CD4-positive, alpha-beta T cell treated with Interleukin-6 at 100 ng/mL for 8 hours (primary cell): ENCODE measurements at regions not wholly inside any gene's neighbourhood (a gene's known extent, or its start where the extent isn't known, plus 50 kb on each side); places are given as distances from the start of the nearest gene placed in this dataset.
"Not testable (repeated sequence)": the region's sequence is repeated elsewhere in the genome, so short reads cannot be mapped to it uniquely, and the experiment has no call there.

ENCODE experiments used
- DNase-seq: peaks from one replicate; pipeline ENCODE4 v3.0.0-alpha.2; 2020; ENCODE audit warnings: mixed read lengths, low spot score

DNA sequence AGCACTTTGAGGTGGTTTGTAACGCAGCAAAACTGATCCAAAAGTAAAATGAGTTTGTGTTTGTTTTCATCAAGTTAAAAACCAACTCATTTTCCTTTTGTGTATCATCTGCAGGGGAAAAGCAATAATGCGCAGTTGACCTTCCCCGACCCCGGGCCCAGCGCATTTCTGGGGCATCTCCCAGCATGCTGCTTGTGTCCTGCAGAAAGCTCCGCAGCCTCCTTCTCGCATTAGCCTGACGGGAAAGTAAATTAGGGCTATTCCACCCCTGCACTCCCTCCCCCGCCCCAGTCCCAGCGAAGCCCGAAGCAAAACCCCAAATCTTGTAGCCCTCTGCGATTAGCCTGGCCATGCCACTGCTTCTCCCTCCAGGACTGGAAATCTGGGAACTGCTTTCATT is 82.0 kb upstream of the PPM1B start:
- DNase-seq, result no peak

DNA sequence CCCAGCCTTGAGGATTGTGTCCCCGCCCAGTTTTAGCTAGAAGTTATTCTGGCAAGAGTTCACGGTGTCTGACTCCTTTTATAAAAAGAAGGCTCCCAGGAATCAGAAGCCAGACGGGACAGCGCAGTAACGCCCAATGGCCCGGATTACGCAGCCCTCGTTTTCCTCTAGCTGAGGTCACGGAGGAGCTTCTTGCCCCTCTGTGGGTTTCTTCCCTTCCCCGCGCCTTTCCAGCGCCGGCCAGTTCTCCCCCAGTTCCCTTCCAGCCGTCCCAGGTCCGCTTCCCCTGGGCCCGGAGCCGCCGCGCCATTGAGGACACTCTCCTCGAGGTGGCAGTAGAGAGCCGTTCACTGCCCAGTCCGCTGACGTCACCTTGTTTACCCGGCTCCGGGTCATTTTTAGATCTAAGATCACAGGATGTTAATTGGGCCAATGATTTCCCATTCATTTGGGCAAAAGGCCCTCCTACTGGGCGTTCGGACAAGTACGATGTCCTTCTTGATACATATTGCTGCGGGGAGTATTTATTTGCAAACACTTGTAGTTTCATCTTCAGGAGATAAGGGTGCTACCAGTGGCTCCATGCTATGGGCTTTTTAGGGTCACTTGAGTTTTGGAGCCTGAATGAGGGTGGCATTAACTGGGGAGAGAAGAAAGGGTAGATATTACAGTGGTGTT is 81.5 kb upstream of the PPM1B start:
- DNase-seq, result peak; percentile 79

DNA sequence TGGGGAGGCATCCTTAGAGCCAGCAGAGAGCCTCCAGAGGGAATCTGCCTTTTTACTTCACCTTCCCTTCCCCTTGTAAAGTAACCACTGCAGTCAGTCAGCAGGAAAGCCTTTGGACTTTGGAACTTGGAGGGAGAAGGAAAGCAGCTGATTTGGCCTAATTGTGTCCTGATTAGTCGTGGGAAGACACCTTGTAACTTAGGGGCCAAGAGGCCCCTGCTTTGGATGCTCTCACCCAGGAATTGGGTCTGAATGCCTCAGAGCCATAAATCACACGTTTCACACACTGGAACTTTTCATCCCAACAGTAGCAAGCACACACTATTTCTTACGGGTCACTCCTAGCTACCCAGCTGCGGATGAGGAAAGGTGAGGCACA is 81.0 kb upstream of the PPM1B start:
- DNase-seq, result no peak

DNA sequence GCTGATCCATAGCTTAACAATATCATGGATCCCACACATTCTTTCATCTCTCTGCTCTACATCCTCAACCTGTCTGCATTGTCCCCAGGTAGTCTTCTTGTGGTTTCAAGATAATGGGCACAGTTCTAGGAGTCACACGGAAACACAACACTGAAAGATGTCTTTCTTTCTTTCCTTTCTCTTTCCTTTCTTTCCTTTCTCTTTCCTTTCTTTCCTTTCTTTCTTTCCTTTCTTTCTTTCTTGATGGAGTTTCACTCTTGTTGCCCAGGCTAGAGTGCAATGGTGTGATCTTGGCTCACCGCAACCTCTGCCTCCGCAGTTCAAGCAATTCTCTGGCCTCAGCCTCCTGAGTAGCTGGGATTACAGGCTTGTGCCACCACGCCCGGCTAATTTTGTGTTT is 76.2 kb upstream of the PPM1B start:
- DNase-seq, result not testable (repeated sequence)

DNA sequence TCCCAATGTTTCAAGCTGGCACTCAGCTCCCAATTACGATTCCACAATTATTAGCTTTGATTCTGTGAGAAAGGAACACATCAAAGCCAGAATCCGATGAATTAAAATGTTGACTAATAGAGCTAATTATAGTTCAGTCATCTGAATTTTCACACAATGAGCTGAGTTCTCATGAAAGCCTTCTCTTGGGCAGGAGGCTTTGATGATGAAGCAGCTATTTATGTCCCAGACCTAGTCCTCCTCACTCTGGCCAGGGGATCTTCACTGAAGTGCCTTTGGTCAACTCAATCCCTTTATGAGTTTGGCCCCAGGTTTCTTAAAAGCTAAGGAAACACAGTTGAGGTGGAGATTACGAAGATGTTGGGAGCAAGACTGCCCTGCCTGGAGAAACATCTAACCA is 74.7 kb upstream of the PPM1B start:
- DNase-seq, result no peak

DNA sequence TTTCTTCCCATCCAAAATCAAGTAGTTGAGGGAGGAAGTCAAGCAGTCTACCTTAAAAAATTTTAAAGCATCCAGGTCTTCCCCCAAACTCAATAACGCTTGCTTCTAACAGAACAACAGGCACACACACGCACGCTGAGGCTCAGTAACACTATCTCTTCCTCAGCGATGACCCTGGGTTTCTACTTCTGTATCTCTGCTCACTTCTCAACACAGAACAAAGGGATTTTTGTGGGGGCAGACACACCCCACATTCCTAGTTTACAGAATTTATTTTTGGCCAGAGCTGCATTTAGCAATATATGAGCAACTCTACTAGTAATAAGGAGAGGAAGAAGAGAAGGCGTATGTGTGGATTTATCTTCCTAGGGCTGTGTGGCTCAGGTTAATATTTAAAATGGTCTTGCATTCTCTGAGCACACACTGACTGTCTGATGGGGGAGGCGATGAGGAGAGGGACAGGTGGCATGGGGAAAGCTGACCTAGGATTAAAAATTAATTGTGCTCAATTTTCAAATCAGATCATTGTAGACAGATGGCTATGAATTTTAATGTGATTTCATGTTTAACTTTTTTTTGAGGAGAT is 71.3 kb upstream of the PPM1B start:
- DNase-seq, result no peak

DNA sequence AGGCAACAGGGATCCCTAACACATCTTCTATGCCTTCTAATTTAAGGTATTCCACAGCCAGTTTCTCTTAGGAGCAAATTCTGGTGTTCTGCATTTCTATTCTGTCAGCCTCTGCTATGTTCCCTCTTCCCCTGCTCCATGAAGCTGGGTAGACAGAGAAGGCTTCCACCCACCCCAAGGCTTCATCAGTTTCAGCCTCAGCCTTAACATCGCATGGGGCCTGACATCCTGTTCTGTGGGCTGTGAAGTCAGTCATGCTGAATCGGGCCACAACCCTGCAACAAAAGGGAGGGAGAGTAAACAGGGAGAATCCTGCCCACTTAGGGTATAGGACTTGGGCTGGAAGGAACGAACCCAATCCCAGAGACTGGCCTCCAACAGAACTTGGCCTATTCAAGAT is 70.6 kb upstream of the PPM1B start:
- DNase-seq, result no peak

DNA sequence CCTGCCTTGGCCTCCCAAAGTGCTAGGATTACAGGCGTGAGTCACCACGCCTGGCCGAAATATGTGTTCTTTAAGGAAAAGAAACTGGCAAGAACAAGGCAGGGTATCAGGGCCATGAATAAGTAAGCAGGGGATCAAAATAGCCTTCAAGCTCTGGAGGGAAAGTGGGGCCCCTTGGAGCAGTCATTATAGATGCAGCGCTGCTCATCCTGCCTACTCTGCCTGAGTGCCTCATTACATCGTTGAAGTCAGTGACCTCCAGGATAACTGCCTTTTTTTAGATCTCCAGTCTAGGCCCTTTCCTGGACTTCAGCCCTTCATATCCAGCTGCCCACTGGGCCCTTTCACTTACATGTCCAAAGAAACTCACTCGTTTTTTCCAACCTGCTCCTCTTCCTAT is 69.8 kb upstream of the PPM1B start:
- no peak for DNase-seq

DNA sequence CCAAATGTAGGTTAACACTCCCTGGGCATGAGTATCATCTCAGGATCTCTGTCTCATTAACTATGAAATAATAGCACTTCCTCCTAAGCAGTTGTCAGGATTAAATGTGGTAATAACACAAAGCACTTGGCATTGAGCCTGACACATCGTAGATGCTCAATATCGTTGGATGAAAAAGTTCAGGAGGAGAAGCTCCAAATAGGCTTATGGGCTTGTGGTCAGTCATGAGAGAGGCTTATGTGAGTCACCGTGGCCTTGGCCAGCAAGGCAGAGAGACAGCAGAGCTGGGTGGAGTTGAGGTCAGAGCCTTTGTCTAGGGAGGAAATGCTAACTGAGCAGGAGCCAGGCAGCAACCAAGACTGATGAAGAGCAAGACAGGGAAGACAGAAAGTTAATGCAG is 68.3 kb upstream of the PPM1B start:
- no peak for DNase-seq

DNA sequence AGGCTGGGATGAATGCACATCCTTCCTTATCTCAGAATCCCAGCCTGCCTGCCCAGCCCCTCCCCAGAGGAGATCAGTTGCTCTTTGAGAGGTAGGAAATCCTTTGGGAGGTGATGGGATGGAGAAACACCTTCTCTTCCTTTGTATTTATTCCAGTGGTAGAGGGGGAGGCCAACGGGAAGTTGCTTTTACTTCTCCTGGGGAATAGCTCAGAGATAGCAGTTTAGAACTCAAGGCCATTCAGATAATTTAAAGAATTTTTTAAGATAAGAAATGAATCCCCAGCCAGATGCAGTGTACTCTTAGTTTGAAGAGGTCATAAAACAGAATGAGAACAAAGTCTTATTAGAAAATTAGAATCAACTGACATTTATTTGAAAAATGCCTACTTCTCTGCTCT is 67.4 kb upstream of the PPM1B start:
- no peak for DNase-seq

DNA sequence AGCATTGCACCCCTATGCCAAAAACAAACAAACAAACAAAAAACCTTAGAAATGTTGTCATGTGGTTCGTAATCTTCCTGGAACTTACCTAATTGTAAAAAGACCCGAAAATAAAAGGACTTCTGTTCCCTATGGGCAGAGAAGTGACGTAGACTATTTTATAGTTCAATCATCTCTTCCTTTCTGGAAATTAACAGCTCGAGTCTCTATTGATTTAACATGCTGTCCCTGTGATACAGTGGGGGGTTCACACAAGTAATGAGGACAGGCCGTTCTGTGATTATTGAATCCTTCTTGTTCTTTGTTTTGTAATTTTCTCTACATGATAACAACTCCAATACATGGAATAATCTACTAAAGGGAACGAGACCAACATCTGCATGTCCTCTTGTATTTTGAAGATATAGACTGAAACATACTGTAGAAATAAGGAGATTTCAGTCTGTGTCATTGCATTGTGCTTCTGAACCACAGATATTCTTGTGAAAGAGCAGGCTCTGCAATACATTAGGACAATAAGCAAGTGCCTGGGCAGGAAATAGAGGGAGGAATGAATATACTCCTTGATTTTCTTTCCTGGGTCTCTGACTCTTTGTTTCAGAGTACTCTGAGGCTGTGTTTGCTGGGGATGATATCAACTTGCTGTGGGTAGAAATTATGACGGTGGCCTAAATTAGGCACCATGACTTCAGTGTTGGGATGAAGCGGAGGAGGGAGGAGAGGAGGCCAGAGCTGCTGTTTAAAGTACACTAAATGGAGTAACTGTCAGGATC is 65.7 kb upstream of the PPM1B start:
- DNase-seq, result no peak

DNA sequence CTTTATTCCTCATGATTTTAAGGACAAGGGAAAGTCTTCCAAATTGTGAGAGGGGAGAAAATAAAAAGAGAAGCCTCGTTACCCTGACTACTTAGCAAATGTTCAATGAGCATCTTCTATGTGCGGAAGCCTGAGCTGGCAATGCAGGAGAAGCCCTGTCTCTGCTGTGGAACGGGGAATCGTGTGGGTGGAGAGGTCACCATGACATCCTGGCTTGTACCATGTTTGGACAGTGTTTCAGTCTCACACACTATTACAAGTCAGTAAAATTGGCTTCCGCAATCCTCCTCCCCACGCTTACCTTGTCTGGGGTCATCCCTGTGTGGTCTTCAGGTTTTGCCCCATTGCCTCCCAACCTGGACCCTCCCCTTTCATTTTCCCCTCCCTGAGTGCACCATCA is 65.0 kb upstream of the PPM1B start:
- no peak for DNase-seq

DNA sequence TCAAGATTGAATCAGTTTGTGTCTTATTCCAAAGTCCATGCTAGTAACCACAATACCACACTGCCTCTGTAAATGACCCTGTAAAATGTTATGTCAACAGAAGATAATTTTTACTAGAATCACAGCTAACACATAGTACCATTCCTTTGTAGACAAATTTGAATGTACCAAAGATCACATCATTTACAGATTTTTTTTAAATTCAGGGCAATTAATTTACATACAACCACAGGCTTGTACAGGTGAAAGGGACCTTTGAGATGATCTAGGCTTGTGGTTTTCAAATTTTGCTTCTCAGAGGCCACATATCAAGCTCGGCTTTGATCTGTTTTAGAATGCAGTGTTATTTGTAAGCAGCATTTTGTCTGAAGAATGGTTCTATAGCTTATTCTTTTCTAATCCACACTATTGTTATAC is 63.8 kb upstream of the PPM1B start:
- no peak for DNase-seq

DNA sequence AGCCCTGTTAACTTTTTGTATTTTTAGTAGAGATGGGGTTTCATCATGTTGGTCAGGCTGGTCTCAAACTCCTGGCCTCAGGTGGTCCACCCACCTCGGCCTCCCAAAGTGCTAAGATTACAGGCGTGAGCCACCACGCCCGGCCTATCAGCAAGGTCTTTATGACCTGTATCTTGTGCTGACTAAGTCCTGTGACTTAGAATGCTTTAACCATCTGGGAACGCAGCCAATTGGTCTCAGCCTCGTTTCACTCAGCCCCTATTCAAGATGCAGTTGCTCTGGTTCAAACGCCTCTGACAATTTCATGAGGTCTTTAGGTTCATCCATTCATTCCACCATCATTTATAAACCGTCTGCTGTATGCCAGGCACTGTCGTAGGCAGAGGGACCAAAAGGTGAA is 62.2 kb upstream of the PPM1B start:
- not testable (repeated sequence) for DNase-seq

DNA sequence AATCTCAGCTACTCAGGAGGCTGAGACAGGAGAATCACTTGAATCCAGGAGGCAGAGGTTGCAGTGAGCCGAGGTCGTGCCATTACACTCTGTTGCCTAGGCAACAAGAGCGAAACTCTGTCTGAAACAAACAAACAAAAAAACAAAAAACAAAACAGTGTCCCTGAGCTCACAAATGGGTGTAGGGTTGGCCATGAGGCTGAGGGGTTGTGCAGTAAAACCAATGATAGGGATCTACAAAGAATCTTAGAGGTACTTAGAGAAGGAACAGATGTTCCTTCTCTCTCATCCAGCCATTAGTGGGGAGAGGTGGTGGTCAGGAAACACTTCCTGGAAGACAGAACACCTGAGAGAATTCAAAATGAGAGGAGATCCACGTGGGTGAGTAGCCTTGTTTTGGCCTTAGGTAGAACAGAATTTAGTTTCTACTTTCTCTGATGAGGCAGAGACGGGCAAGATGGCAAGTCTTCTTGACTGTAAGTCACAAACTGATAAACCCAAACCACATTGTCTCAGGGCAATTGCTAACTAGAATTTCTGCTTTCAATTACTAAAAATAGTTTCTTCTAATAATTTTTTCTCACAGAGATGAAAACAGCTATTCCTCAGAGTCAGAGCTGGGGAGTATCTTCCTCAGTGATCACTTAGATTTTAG is 61.5 kb upstream of the PPM1B start:
- no peak for DNase-seq

DNA sequence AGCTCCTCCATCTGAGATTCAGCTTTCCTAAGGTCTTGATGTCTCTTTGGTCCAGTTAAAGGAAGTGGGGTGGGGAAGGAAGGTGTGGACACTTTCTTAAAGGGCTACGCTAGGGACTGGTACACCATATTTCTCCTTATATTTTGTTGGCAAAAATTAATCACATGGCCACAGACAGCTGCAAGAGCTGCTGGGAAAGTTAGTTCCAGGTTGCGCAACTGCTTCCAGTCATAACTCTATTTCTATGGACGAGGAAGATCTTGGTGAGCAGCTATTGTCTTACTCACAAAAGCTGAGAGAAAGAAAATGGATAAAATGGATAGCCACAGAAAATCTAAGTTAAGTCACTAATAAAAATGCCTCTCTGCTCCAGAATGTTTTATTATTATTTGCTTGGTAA is 60.7 kb upstream of the PPM1B start:
- DNase-seq, result no peak

DNA sequence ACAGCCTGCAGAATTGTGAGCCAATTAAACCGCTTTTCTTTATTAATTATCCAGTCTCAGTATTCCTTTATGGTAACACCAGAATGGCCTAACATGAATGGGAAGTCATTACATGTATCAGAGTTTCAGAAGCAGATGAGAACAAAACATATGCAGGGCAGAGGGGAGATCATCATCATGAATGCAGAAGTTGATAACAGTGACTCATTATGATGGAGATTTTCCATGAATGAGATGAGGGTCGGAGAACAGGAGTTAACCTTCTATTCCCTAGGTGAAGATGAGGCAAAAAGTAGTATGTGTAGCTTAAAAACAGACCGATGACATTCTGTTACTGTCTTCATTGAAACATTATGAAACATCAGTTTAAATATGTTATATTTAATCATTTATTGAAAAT is 59.5 kb upstream of the PPM1B start:
- no peak for DNase-seq

DNA sequence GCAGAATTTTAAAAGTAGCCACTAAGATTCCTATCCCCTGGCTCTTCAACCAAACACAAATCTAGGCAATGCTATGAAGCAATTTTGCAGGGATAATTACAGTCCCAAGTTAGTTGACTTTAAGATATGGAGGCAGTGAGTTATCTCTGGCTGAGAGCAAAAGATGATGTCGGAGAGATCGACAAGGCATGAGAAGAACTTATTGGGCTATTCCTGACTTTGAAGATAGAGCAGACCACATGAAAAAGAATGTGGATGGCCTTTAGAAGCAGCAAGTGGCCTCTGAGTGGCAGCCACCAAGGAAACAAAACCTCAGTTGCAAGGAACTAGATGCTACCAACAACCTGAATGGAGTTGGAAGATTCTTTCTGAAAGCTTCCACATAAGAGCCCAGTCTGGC is 58.2 kb upstream of the PPM1B start:
- DNase-seq, result no peak

DNA sequence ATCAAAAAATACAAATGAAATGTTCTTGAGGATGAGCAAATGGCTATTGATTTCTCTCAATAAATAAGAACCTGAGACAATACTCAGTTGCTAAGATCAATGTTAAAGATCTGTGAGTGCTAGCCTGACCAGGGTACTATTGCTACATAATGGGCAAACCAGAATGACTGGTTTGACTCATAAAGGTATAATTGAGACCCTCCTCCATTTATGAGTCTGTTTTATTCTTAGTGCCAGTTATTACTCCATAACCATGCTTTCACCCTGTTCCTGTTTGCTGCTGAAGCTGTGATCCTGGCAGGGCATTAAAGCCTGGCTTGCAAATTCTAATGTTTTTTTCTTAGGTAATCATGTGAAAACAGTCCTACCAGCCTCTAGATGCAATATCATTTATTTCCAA is 56.6 kb upstream of the PPM1B start:
- no peak for DNase-seq

DNA sequence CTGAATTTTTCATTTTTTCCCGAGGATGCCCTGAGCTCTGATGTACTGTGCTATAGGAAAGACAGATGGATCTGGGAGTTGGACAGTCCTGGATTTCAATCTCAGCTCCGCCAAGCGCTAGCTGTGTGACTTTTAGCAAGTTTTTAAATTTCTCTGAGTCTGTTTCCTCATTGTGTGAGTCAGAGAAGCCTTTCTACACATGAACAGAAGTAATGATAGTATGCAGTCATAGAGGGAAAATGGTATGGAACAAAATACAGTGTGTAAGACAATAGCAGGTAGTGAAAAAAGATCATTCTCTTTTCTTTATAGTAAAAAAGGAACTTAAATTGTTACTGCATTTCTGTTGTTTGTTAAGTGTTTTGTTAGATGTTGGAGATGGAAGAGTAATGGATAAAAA is 52.4 kb upstream of the PPM1B start:
- DNase-seq, result no peak

DNA sequence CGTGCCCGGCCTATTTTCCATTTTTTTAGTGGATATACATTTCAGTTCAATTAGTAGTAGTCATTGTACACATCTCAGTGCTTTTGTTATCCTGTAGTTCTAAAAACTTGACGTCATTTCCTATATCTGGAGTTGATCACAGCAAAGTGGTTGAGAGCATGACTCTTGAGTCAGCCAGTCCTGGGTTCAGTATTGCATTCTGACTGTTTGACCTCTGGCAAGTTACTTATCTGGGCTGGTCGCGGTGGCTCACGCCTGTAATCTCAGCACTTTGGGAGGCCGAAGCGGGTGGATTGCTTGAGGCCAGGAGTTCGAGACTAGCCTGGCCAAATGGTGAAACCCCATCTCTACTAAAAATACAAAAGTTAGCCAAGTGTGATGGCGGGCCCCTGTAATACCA is 50.4 kb upstream of the PPM1B start:
- no peak for DNase-seq
